GM21360 (cell line): ENCODE measurements at regions not wholly inside any gene's neighbourhood (a gene's known extent, or its start where the extent isn't known, plus 50 kb on each side); places are given as distances from the start of the nearest gene placed in this dataset.

Experiments used
- ATAC-seq: cut with Tn5 transposase; IDR thresholded peaks from one replicate; pipeline ENCODE4 v1.9.1; 2021; ENCODE audit warnings: mild to moderate bottlenecking, moderate library complexity; ENCODE audit not compliant: unreplicated experiment

DNA sequence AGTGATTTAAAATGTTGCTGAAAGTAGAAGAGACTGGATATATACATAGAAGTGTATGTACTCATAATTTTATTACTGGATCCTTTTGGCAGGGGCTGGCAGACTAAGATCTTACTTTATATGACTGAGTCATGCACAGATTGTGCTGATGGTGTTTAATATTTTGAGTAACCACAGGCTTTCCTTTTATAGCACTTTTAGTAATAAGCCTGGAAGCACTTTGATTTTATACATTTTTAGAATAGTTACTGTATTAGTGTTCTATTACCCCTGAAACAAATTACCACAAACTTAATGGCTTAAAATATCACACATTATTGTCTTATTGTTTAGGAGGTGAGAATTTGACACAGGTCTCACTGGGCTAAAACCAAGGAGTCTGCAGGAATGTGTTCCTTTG lies 113.4 kb upstream of the CDH8 start:
- ATAC-seq: no peak

DNA sequence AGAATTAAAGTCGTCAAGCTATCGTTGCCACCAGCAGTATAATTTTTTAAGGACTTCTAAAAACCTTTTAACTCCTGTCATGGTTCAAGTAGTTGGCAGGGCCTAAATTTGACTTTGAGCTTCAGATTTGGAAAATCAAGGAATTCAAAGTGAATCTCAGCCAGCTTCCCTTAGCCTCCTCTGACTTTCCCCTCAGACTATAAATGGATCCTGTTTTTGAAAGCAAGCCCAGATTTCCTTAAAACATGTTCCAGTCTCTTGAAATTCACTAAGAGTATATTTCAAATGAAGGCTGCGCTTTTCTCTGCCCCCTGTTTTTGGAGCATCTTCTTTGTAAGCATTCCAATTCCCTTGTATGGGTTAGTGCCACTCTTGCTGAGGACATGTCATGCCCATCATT lies 101.8 kb upstream of the CDH8 start:
- no peak for ATAC-seq

DNA sequence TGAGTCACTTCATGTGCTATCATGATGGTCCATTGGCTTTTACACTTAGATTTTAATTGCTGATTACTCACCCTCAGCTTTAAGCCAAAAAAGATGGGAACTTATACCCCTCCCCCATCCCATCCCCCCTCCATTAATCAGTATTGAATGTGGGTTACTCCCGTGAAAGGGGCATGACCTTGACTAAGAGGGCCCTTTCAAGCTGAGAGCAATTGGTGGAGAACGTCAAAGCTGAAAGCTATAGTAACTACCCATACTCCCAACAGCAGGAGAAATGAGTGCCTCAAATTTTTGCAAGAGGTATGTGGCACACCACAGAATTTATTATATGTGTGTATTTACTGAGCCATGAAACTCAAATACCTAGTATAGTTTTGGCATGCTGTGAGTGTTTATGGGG lies 99.7 kb upstream of the CDH8 start:
- ATAC-seq: no peak

DNA sequence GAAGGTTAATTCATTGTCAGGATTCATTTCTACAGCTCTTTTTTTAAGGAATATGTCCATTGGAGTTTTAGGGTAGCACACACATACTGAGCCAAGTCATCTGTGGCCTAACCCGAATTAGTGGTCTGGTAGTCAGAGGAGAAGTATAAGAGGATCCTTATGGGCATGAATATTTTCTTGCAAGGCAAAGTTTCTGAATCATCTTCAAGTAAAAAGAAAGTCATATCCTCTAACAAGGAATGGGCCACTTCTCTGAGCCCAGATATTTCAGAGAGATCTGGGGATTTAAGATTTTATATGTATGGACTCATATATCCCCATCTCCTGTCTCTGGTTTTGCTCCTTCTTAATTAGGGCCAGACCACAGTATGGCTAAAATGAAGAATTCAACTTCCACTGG lies 99.2 kb upstream of the CDH8 start:
- ATAC-seq: no peak

DNA sequence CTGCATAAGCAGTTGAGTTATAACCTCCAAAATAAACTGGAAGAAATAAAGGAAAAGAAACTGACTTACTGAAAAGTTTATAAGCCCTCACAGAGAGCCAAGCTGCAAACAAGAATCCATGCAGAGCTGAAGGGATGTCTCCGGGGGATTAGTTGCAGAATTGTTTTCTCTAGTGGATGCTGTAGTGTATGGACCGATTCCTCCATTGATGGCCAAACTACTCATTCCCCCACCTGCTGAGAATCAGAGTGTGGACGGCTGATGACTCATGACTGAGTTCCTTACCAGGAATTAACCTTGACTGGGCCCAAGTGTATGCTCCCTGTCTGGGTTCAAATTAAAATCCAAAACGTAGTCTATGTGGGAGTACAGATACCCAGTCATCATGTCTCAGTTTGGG lies 93.9 kb upstream of the CDH8 start:
- ATAC-seq: no peak

DNA sequence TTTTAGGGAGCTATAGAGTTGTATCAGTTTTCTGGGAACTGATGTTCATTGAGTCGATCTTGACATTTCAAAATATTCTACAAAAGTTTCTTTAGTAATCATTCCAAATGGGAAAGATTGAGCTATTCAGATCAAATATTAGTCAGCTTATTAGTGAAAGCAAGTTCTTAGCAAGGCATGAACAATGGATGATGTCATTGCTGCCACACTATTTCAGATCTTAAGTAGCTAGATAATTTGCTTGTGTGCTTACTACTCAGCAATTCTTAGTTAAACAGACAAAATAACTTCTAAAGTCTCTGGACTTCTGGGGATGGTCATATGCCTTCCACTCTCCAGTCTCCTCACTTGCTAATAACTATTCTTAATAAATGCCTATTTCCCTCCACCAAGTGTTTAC lies 69.0 kb upstream of the CDH8 start:
- ATAC-seq: no peak

DNA sequence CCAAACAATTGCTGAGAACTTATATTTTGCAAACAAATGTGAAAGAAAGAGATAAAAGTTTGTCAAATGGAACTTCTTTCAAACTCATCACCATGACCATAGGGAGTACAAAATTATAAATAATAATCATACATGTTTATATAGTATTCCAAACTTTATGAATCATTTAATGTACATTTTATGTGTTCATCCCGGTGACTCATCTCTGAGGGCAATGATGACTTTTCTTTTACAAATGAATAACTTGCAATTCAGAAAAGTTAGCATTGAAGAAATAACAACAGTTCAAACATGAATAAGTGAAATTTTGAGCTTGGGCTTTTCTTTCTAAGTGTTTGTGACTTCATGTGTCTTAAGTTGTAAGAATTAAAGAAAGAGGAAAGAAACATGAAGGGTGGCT lies 66.3 kb upstream of the CDH8 start:
- no peak for ATAC-seq

DNA sequence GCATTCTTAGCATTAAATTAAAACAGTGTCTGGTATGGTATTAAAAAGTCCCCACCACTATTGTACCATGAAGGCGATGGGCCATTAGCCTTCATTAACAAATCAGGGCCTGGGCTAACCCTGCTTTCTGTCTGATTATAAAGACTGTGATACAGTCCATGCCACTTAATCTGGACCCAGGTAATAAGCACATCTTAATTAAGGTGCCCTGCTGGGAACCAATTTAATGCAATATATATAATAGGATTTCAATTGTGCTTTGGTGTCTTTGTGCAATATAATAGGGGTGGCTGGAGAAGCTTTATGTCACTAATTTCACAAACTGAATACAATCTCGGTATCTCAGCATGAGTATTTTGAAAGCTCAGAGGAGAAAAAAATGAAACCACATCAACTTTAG lies 64.4 kb upstream of the CDH8 start:
- ATAC-seq: no peak

DNA sequence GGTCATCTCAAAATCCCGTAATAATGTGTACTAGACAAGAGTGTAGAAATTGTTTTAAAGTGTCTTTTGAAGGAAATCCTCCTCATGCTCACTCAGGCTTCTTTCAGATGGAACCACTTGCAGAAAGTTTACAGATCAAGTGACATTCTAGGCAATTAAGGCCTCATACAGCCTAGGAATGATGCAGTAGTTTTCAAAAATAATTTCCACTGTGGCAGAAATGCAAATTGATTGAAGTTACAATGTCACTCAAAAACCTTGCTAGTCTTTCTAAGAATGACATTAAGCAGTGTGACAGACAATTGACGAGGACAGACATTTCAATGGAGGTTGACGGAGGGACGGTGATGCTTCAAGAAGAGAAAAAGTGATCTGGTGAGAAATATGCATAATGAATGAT lies 53.5 kb upstream of the CDH8 start:
- ATAC-seq: no peak

DNA sequence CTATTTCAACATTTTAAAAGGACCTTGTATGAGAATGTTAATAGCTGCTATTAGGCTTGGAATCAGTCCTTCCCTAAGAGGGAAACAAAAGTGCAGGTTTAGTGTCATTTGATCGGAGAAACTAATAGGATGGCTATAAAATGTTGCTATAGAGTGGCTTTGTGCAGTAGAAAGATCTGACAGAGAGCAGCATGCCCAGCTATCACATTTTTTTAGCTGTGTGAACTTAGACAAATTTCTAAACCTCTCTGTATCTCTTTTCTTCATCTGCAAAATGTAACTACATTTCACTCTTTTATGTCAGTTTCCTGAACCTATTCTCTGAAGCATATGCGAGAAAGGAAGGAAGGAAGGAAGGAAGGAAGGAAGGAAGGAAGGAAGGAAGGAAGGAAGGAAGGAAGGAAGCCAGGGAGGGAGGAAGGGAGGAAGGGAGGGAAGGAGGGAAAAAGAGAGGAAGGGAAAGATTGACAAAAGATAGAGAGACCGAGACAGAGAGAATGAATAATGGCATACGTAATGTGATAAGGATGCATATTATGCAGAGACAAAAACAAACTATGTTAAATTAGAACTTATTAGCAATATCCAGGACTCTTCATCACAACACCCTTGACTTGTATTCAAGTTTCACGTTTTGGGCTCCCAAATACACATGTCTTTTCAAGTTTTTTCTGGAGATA lies 52.6 kb upstream of the CDH8 start:
- no peak for ATAC-seq
